GM12878 (cell line): ENCODE measurements at regions not wholly inside any gene's neighbourhood (a gene's known extent, or its start where the extent isn't known, plus 50 kb on each side); places are given as distances from the start of the nearest gene placed in this dataset.

Experiments
- ATAC-seq: fragments of 200-7000 bp; cut with Tn5 transposase; 3 replicates; pipeline ENCODE4 v1.9.1; 2020; ENCODE audit warnings: mild to moderate bottlenecking, moderate library complexity
- BruUV-seq: library from RNA; stranded (reverse); fragments of 400-500 nt; replicated peaks from 2 replicates; lab custom pipeline; 2021; lab: Mats Ljungman, UMichigan
- CTCF ChIA-PET: fragments of 300-600 bp; sonication (Branson Sonifier 250); formaldehyde crosslinking; extraction: SDS; loops from one replicate; lab custom pipeline; 2021; ENCODE audit warnings: inconsistent platforms; lab: Yijun Ruan, JAX
- POLR2A ChIA-PET: fragments of 350-600 bp; formaldehyde crosslinking; extraction: SDS; loops from one replicate; lab custom pipeline; 2021; ENCODE audit warnings: inconsistent platforms; lab: Charles Lee
- RAD21 ChIA-PET: fragments of 300-600 bp; sonication (Branson Sonifier 250); formaldehyde crosslinking; loops from one replicate; lab custom pipeline; 2023; ENCODE audit warnings: antibody characterized with exemption; ENCODE audit not compliant: unreplicated experiment; lab: Charles Lee
- SMC1A ChIA-PET: fragments of 300-600 bp; sonication (Branson Sonifier 250); formaldehyde crosslinking; loops from one replicate; lab custom pipeline; 2023; ENCODE audit not compliant: unreplicated experiment, uncharacterized antibody; lab: Charles Lee
- DNase-seq: peaks from one replicate; pipeline ENCODE4 v3.0.0-alpha.2; 2011; ENCODE audit warnings: low read depth, low spot score
- FAIRE-seq: peaks from 3 replicates; lab custom pipeline; 2011; peaks lifted over from hg19 to GRCh38; lab: Jason Lieb, UNC
- H2AFZ ChIP-seq: 2 replicates; pipeline ENCODE4 v1.6.0; 2011; ENCODE audit warnings: low read depth, low read length, control low read depth; ENCODE audit not compliant: control insufficient read depth
- H3K27ac ChIP-seq: 2 replicates; pipeline ENCODE4 v1.5.1; 2011; ENCODE audit warnings: control low read depth; ENCODE audit not compliant: control insufficient read depth, insufficient read depth
- H3K27me3 ChIP-seq, 2 experiments: replicated peaks in 1 of 2; 2 replicates each; pipeline versions ENCODE4 v1.6.0 to v1.6.1; 2011; ENCODE audit warnings: low read length in 1 of 2; ENCODE audit not compliant: control insufficient read depth in 2 of 2, insufficient read depth in 2 of 2
- H3K36me3 ChIP-seq, 2 experiments: 2 replicates each; pipeline ENCODE4 v1.5.1; 2011; ENCODE audit warnings: low read length in 1 of 2; ENCODE audit not compliant: control insufficient read depth in 2 of 2, insufficient read depth in 2 of 2
- H3K4me1 ChIP-seq: 2 replicates; pipeline ENCODE4 v1.6.1; 2011; ENCODE audit warnings: mild to moderate bottlenecking, low read length, moderate library complexity, mixed read lengths; ENCODE audit not compliant: control insufficient read depth, insufficient read depth
- H3K4me2 ChIP-seq: 2 replicates; pipeline ENCODE4 v1.6.0; 2011; ENCODE audit warnings: control low read depth; ENCODE audit not compliant: control insufficient read depth, insufficient read depth
- H3K4me3 ChIP-seq: fragments of 200-600 bp; sonication (generic); 2 replicates; pipeline ENCODE4 v1.5.1; 2016
- H3K79me2 ChIP-seq: 2 replicates; pipeline ENCODE4 v1.6.0; 2011; ENCODE audit warnings: low read length; ENCODE audit not compliant: control insufficient read depth, insufficient read depth
- H3K9ac ChIP-seq: 2 replicates; pipeline ENCODE4 v1.8.0; 2011; ENCODE audit warnings: low read length, control low read depth, mixed read lengths; ENCODE audit not compliant: control insufficient read depth, insufficient read depth
- H3K9me3 ChIP-seq: replicated peaks from 3 replicates; pipeline ENCODE4 v1.5.1; 2011; ENCODE audit warnings: mild to moderate bottlenecking, low read length; ENCODE audit not compliant: control insufficient read depth, insufficient read depth
- H4K20me1 ChIP-seq: 2 replicates; pipeline ENCODE4 v1.6.0; 2011; ENCODE audit not compliant: control insufficient read depth, insufficient read depth
- MTA2 ChIP-seq: fragments of 450-650 bp; IDR thresholded peaks from 2 replicates; pipeline ENCODE4 v1.6.1; 2016; ENCODE audit warnings: low read depth, mild to moderate bottlenecking, moderate library complexity
- NR2C1 ChIP-seq: fragments of 450-650 bp; IDR thresholded peaks from 2 replicates; pipeline ENCODE4 v1.6.1; 2017; ENCODE audit warnings: antibody characterized with exemption, mild to moderate bottlenecking, moderate library complexity
- RUNX3 ChIP-seq: IDR thresholded peaks from 2 replicates; pipeline ENCODE4 v1.6.1; 2012; ENCODE audit warnings: low read length, inconsistent platforms
- SIN3A ChIP-seq: IDR thresholded peaks from 2 replicates; pipeline ENCODE4 v1.6.1; 2012; ENCODE audit warnings: low read depth, low read length, improper control_type of control experiment
- SUPT20H ChIP-seq: IDR thresholded peaks from 2 replicates; pipeline ENCODE4 v1.6.1; 2011; ENCODE audit warnings: low read depth, mild to moderate bottlenecking, low read length, moderate library complexity, borderline replicate concordance; ENCODE audit not compliant: control insufficient read depth
- WGBS: methylation state at CpG from one replicate; pipeline ENCODE4 v1.1.6; 2016; ENCODE audit warnings: low lambda C conversion rate; ENCODE audit not compliant: insufficient replicate concordance, insufficient coverage; ENCODE audit errors: missing lambda C conversion rate; 5-methylcytosine and 5-hydroxymethylcytosine counted together
- in situ Hi-C: fragments of 300-500 bp; cut with MboI; formaldehyde crosslinking; loops from 9 replicates; pipeline ENCODE4 v1.14.3; 2018; ENCODE audit warnings: mixed read lengths
- intact Hi-C: fragments of 100-400 bp; cut with micrococcal nuclease; formaldehyde crosslinking; loops from one replicate; pipeline ENCODE4 v1.14.2; 2022; ENCODE audit not compliant: unreplicated experiment
- TF ChIP-seq, protein P1 (sequence below): fragments of 450-650 bp; conservative IDR thresholded peaks from 2 replicates; pipeline ENCODE4 v1.6.1; 2017; ENCODE audit warnings: mild to moderate bottlenecking, moderate library complexity
- TF ChIP-seq, protein P2 (sequence below): IDR thresholded peaks from 2 replicates; pipeline ENCODE4 v1.6.1; 2011; ENCODE audit warnings: borderline replicate concordance, low read depth, mild to moderate bottlenecking, moderate library complexity, mixed read lengths, low read length; ENCODE audit not compliant: insufficient read depth; ENCODE audit errors: extremely low read length

DNA sequence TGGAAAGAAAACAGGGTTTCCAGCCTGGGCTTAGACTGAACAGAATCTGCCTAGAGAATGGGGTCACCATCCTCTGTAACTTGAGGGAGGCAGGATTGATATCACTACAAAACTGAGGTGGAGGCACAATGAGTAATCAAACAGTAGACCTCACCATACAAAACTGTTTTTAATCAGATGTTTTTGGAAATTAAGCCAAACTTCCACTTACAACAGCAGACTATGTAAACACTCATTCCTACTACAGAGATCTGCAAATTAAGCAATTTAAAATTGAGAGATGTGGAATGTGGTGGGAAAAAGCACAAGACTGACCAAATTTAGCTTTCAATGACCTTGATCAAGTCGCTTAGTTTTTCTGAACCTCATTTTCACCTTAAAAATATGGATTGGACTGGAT lies 104.3 kb upstream of the SLC38A4 start:
- H3K4me3 ChIP-seq = no peak overlapping the region
- ChIA-PET SMC1A (interaction anchor here (1.3 kb wide), 1 partner anchor 12 kb away, joined by 3 read pairs; no protein-coding TSS in a partner anchor), CTCF (interaction anchor here (0.9 kb wide), 1 partner anchor 805 kb away, joined by 4 read pairs; no protein-coding TSS in a partner anchor), RAD21 (no interaction called here)
- H3K4me2 ChIP-seq = no peak overlapping the region
- H3K9ac ChIP-seq = no peak overlapping the region
- WGBS = 0% methylated on average over 1 of the region's 1 CpG
- no peaks in the 10 kb centered on the region for H4K20me1 ChIP-seq
- intact Hi-C loops (loop anchor here (5.0 kb wide), 3 partner anchors 253 to 858 kb away; no protein-coding TSS in a partner anchor), in situ Hi-C loops (no loop called here)
- no peak overlapping the region for H3K27ac ChIP-seq
- TF ChIP-seq NR2C1 (no peak), SUPT20H (no peak), MTA2 (no peak), RUNX3 (no peak), SIN3A (no peak)
- TF ChIP-seq, protein P1, sequence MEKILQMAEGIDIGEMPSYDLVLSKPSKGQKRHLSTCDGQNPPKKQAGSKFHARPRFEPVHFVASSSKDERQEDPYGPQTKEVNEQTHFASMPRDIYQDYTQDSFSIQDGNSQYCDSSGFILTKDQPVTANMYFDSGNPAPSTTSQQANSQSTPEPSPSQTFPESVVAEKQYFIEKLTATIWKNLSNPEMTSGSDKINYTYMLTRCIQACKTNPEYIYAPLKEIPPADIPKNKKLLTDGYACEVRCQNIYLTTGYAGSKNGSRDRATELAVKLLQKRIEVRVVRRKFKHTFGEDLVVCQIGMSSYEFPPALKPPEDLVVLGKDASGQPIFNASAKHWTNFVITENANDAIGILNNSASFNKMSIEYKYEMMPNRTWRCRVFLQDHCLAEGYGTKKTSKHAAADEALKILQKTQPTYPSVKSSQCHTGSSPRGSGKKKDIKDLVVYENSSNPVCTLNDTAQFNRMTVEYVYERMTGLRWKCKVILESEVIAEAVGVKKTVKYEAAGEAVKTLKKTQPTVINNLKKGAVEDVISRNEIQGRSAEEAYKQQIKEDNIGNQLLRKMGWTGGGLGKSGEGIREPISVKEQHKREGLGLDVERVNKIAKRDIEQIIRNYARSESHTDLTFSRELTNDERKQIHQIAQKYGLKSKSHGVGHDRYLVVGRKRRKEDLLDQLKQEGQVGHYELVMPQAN = no peak
- TF ChIP-seq, protein P2, sequence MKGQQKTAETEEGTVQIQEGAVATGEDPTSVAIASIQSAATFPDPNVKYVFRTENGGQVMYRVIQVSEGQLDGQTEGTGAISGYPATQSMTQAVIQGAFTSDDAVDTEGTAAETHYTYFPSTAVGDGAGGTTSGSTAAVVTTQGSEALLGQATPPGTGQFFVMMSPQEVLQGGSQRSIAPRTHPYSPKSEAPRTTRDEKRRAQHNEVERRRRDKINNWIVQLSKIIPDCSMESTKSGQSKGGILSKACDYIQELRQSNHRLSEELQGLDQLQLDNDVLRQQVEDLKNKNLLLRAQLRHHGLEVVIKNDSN = no peak
- TF ChIP-seq, all 136 proteins: peak for 0
- BruUV-seq = no TSS peak
- POLR2A ChIA-PET = interaction anchor here (0.7 kb wide), 1 partner anchor 978 kb away, joined by 3 read pairs; no protein-coding TSS in a partner anchor
- FAIRE-seq = no peak
- H2AFZ ChIP-seq = no peak overlapping the region
- no peak for DNase-seq
- no peaks in the 10 kb centered on the region for H3K4me1 ChIP-seq
- no peak for ATAC-seq
- no peaks in the 10 kb centered on the region for H3K9me3 ChIP-seq
- no peaks in the 10 kb centered on the region for H3K79me2 ChIP-seq
- no peaks in the 10 kb centered on the region for H3K36me3 ChIP-seq
- H3K27me3 ChIP-seq = no peaks in the 10 kb centered on the region
